GM12878 (cell line): ENCODE measurements at regions not wholly inside any gene's neighbourhood (a gene's known extent, or its start where the extent isn't known, plus 50 kb on each side); places are given as distances from the start of the nearest gene placed in this dataset.

Experiments used
- ATAC-seq: fragments of 200-7000 bp; cut with Tn5 transposase; 3 replicates; pipeline ENCODE4 v1.9.1; 2020; ENCODE audit warnings: mild to moderate bottlenecking, moderate library complexity
- BruUV-seq: library from RNA; stranded (reverse); fragments of 400-500 nt; replicated peaks from 2 replicates; lab custom pipeline; 2021; lab: Mats Ljungman, UMichigan
- CTCF ChIA-PET: fragments of 300-600 bp; sonication (Branson Sonifier 250); formaldehyde crosslinking; extraction: SDS; loops from one replicate; lab custom pipeline; 2021; ENCODE audit warnings: inconsistent platforms; lab: Yijun Ruan, JAX
- POLR2A ChIA-PET: fragments of 350-600 bp; formaldehyde crosslinking; extraction: SDS; loops from one replicate; lab custom pipeline; 2021; ENCODE audit warnings: inconsistent platforms; lab: Charles Lee
- RAD21 ChIA-PET: fragments of 300-600 bp; sonication (Branson Sonifier 250); formaldehyde crosslinking; loops from one replicate; lab custom pipeline; 2023; ENCODE audit warnings: antibody characterized with exemption; ENCODE audit not compliant: unreplicated experiment; lab: Charles Lee
- SMC1A ChIA-PET: fragments of 300-600 bp; sonication (Branson Sonifier 250); formaldehyde crosslinking; loops from one replicate; lab custom pipeline; 2023; ENCODE audit not compliant: unreplicated experiment, uncharacterized antibody; lab: Charles Lee
- DNase-seq: peaks from one replicate; pipeline ENCODE4 v3.0.0-alpha.2; 2011; ENCODE audit warnings: low read depth, low spot score
- FAIRE-seq: peaks from 3 replicates; lab custom pipeline; 2011; peaks lifted over from hg19 to GRCh38; lab: Jason Lieb, UNC
- H2AFZ ChIP-seq: 2 replicates; pipeline ENCODE4 v1.6.0; 2011; ENCODE audit warnings: low read depth, low read length, control low read depth; ENCODE audit not compliant: control insufficient read depth
- H3K27ac ChIP-seq: 2 replicates; pipeline ENCODE4 v1.5.1; 2011; ENCODE audit warnings: control low read depth; ENCODE audit not compliant: control insufficient read depth, insufficient read depth
- H3K27me3 ChIP-seq, 2 experiments: replicated peaks in 1 of 2; 2 replicates each; pipeline versions ENCODE4 v1.6.0 to v1.6.1; 2011; ENCODE audit warnings: low read length in 1 of 2; ENCODE audit not compliant: control insufficient read depth in 2 of 2, insufficient read depth in 2 of 2
- H3K36me3 ChIP-seq, 2 experiments: 2 replicates each; pipeline ENCODE4 v1.5.1; 2011; ENCODE audit warnings: low read length in 1 of 2; ENCODE audit not compliant: control insufficient read depth in 2 of 2, insufficient read depth in 2 of 2
- H3K4me1 ChIP-seq: 2 replicates; pipeline ENCODE4 v1.6.1; 2011; ENCODE audit warnings: mild to moderate bottlenecking, low read length, moderate library complexity, mixed read lengths; ENCODE audit not compliant: control insufficient read depth, insufficient read depth
- H3K4me2 ChIP-seq: 2 replicates; pipeline ENCODE4 v1.6.0; 2011; ENCODE audit warnings: control low read depth; ENCODE audit not compliant: control insufficient read depth, insufficient read depth
- H3K4me3 ChIP-seq: fragments of 200-600 bp; sonication (generic); 2 replicates; pipeline ENCODE4 v1.5.1; 2016
- H3K79me2 ChIP-seq: 2 replicates; pipeline ENCODE4 v1.6.0; 2011; ENCODE audit warnings: low read length; ENCODE audit not compliant: control insufficient read depth, insufficient read depth
- H3K9ac ChIP-seq: 2 replicates; pipeline ENCODE4 v1.8.0; 2011; ENCODE audit warnings: low read length, control low read depth, mixed read lengths; ENCODE audit not compliant: control insufficient read depth, insufficient read depth
- H3K9me3 ChIP-seq: replicated peaks from 3 replicates; pipeline ENCODE4 v1.5.1; 2011; ENCODE audit warnings: mild to moderate bottlenecking, low read length; ENCODE audit not compliant: control insufficient read depth, insufficient read depth
- H4K20me1 ChIP-seq: 2 replicates; pipeline ENCODE4 v1.6.0; 2011; ENCODE audit not compliant: control insufficient read depth, insufficient read depth
- CHD4 ChIP-seq: fragments of 200-600 bp; sonication (generic); IDR thresholded peaks from 2 replicates; pipeline ENCODE4 v1.6.1; 2016; ENCODE audit warnings: mild to moderate bottlenecking
- NR2C1 ChIP-seq: fragments of 450-650 bp; IDR thresholded peaks from 2 replicates; pipeline ENCODE4 v1.6.1; 2017; ENCODE audit warnings: antibody characterized with exemption, mild to moderate bottlenecking, moderate library complexity
- POLR2A ChIP-seq: IDR thresholded peaks from 2 replicates; pipeline ENCODE4 v1.6.1; 2011; ENCODE audit warnings: low read depth, mild to moderate bottlenecking, low read length
- RCOR1 ChIP-seq: conservative IDR thresholded peaks from 2 replicates; pipeline ENCODE4 v1.6.1; 2012; ENCODE audit warnings: low read depth, low read length, improper control_type of control experiment
- RUNX3 ChIP-seq: IDR thresholded peaks from 2 replicates; pipeline ENCODE4 v1.6.1; 2012; ENCODE audit warnings: low read length, inconsistent platforms
- SMC3 ChIP-seq: IDR thresholded peaks from 2 replicates; pipeline ENCODE4 v1.6.1; 2011; ENCODE audit warnings: low read length, improper control_type of control experiment, borderline replicate concordance
- SUPT20H ChIP-seq: IDR thresholded peaks from 2 replicates; pipeline ENCODE4 v1.6.1; 2011; ENCODE audit warnings: low read depth, mild to moderate bottlenecking, low read length, moderate library complexity, borderline replicate concordance; ENCODE audit not compliant: control insufficient read depth
- WRNIP1 ChIP-seq: IDR thresholded peaks from 2 replicates; pipeline ENCODE4 v1.6.1; 2011; ENCODE audit warnings: low read depth, low read length, improper control_type of control experiment, borderline replicate concordance
- YBX1 ChIP-seq: fragments of 450-650 bp; IDR thresholded peaks from 2 replicates; pipeline ENCODE4 v1.6.1; 2016; ENCODE audit warnings: antibody characterized with exemption
- ZNF207 ChIP-seq: fragments of 450-650 bp; IDR thresholded peaks from 2 replicates; pipeline ENCODE4 v1.6.1; 2014; ENCODE audit warnings: antibody characterized with exemption, mild to moderate bottlenecking, borderline replicate concordance
- WGBS: methylation state at CpG from one replicate; pipeline ENCODE4 v1.1.6; 2016; ENCODE audit warnings: low lambda C conversion rate; ENCODE audit not compliant: insufficient replicate concordance, insufficient coverage; ENCODE audit errors: missing lambda C conversion rate; 5-methylcytosine and 5-hydroxymethylcytosine counted together
- in situ Hi-C: fragments of 300-500 bp; cut with MboI; formaldehyde crosslinking; loops from 9 replicates; pipeline ENCODE4 v1.14.3; 2018; ENCODE audit warnings: mixed read lengths
- intact Hi-C: fragments of 100-400 bp; cut with micrococcal nuclease; formaldehyde crosslinking; loops from one replicate; pipeline ENCODE4 v1.14.2; 2022; ENCODE audit not compliant: unreplicated experiment
- TF ChIP-seq, protein P1 (sequence below): IDR thresholded peaks from 2 replicates; pipeline ENCODE4 v1.6.1; 2011; ENCODE audit warnings: mild to moderate bottlenecking, low read depth, low read length, moderate library complexity; ENCODE audit not compliant: insufficient replicate concordance
- TF ChIP-seq, protein P2 (sequence below): fragments of 450-650 bp; IDR thresholded peaks from 2 replicates; pipeline ENCODE4 v1.6.1; 2016; ENCODE audit warnings: mild to moderate bottlenecking, moderate library complexity, borderline replicate concordance
- TF ChIP-seq, protein P3 (sequence below): IDR thresholded peaks from 2 replicates; pipeline ENCODE4 v1.6.1; 2011; ENCODE audit warnings: borderline replicate concordance, low read depth, mild to moderate bottlenecking, moderate library complexity, low read length; ENCODE audit not compliant: insufficient read depth, poor library complexity, severe bottlenecking

DNA sequence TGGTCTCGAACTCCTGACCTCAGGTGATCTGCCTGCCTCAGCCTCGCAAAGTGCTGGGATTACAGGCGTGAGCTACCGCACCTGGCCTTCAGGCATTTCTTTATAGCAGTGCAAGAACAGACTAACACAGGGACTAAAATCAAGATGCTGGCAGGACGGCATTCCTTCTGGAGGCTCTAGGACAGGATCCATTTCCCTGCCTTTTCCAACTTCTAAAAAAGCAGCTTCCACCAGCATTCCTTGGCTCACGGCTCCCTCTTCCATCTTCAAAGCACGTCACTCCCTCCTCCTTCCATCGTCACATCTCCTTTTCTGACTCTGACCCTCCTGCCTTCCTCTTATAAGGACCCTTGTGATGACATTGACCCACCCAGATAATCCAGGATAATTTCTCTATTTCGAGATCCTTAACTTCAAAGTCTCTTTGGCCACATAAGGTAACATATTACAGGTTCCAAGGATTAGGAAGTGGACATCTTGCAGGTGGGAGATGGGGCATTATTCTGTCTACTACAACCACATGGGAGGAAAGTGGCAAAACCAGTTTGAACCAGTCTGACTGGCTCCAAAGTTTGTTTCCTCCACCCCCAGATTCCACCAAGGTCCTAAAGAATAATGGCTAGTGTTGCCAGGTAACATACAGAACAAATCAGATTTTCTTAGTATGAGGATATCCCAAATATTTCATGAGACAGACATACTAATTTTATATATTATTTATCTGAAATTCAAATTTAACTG is 172.5 kb downstream of the MN1 start:
- SMC1A ChIA-PET: no interaction called here
- Histone ChIP-seq H3K4me2 (no peak overlapping the region), H3K27me3 (no peaks in the 10 kb centered on the region; a peak in 2 of 4 replicates), H3K36me3 (no peaks in the 10 kb centered on the region), H3K79me2 (no peaks in the 10 kb centered on the region), H2AFZ (no peak overlapping the region)
- CTCF ChIA-PET: no interaction called here
- RAD21 ChIA-PET: no interaction called here
- no peak for ATAC-seq
- intact Hi-C loops: no loop called here
- no peak for TF ChIP-seq RUNX3
- no peak for TF ChIP-seq RCOR1
- no peak for TF ChIP-seq SMC3
- TF ChIP-seq YBX1: no peak
- no peak for TF ChIP-seq CHD4
- no peak for TF ChIP-seq SUPT20H
- TF ChIP-seq NR2C1: no peak
- no peak for TF ChIP-seq ZNF207
- TF ChIP-seq, protein P1, sequence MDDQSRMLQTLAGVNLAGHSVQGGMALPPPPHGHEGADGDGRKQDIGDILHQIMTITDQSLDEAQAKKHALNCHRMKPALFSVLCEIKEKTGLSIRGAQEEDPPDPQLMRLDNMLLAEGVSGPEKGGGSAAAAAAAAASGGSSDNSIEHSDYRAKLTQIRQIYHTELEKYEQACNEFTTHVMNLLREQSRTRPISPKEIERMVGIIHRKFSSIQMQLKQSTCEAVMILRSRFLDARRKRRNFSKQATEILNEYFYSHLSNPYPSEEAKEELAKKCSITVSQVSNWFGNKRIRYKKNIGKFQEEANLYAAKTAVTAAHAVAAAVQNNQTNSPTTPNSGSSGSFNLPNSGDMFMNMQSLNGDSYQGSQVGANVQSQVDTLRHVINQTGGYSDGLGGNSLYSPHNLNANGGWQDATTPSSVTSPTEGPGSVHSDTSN: no peak
- TF ChIP-seq, protein P2, sequence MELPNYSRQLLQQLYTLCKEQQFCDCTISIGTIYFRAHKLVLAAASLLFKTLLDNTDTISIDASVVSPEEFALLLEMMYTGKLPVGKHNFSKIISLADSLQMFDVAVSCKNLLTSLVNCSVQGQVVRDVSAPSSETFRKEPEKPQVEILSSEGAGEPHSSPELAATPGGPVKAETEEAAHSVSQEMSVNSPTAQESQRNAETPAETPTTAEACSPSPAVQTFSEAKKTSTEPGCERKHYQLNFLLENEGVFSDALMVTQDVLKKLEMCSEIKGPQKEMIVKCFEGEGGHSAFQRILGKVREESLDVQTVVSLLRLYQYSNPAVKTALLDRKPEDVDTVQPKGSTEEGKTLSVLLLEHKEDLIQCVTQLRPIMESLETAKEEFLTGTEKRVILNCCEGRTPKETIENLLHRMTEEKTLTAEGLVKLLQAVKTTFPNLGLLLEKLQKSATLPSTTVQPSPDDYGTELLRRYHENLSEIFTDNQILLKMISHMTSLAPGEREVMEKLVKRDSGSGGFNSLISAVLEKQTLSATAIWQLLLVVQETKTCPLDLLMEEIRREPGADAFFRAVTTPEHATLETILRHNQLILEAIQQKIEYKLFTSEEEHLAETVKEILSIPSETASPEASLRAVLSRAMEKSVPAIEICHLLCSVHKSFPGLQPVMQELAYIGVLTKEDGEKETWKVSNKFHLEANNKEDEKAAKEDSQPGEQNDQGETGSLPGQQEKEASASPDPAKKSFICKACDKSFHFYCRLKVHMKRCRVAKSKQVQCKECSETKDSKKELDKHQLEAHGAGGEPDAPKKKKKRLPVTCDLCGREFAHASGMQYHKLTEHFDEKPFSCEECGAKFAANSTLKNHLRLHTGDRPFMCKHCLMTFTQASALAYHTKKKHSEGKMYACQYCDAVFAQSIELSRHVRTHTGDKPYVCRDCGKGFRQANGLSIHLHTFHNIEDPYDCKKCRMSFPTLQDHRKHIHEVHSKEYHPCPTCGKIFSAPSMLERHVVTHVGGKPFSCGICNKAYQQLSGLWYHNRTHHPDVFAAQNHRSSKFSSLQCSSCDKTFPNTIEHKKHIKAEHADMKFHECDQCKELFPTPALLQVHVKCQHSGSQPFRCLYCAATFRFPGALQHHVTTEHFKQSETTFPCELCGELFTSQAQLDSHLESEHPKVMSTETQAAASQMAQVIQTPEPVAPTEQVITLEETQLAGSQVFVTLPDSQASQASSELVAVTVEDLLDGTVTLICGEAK: no peak
- TF ChIP-seq, protein P3, sequence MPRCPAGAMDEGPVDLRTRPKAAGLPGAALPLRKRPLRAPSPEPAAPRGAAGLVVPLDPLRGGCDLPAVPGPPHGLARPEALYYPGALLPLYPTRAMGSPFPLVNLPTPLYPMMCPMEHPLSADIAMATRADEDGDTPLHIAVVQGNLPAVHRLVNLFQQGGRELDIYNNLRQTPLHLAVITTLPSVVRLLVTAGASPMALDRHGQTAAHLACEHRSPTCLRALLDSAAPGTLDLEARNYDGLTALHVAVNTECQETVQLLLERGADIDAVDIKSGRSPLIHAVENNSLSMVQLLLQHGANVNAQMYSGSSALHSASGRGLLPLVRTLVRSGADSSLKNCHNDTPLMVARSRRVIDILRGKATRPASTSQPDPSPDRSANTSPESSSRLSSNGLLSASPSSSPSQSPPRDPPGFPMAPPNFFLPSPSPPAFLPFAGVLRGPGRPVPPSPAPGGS: no peak
- no peak for TF ChIP-seq WRNIP1
- TF ChIP-seq POLR2A: no peak
- TF ChIP-seq, all 136 proteins: peak for 0
- no peak overlapping the region for H3K9ac ChIP-seq
- no peaks in the 10 kb centered on the region for H4K20me1 ChIP-seq
- POLR2A ChIA-PET: no interaction called here
- no peak overlapping the region for H3K27ac ChIP-seq
- FAIRE-seq (no peak), DNase-seq (no peak)
- BruUV-seq: no TSS peak
- in situ Hi-C loops: no loop called here
- no peaks in the 10 kb centered on the region for H3K4me1 ChIP-seq
- 35% methylated on average over 9 of the region's 9 CpGs for WGBS
- H3K9me3 ChIP-seq: no peaks in the 10 kb centered on the region
- no peak overlapping the region for H3K4me3 ChIP-seq
